ENCODE measurements at regions not wholly inside any gene's neighbourhood (a gene's known extent, or its start where the extent isn't known, plus 50 kb on each side); places are given as distances from the start of the nearest gene placed in this dataset.

DNA sequence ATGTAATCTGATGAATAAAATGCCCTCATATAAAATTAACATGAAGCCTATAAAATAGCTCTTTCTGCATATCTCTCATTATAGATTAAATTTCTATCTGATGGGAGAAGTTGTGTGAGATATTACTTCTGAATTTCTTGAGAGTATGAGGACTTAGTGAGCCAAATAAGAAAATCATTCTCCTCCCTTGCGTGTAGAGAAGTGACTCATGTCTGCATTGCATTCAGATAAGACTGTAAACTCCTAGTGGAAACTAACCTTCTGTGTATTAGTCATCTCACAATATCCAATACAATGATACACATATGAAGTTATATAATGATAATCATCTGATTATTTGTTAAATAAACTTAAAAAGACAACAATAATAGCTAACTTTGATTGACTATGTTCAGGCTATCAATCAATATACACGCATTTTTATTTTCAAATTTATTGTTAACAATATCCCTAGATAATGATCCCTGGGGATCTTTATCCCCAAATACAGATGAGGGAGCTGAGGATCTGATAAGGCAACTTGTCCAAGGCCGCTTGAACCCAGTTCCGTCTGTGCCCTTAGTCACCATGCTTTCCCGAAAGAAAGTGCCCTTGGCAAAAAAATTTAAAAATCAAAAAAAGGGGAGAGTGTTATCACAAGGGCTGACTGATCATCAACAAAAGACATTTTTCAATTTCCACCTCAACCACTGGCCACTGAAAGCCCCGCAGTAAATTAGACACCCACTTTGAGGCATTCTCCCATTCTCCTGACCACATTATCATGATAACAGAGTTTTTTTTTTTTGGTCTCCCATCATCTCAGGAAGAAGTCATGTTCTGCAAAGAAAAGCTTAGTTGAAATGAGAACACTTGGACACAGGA lies 189.2 kb upstream of the RASSF8 start:
- Mint-ChIP-seq H3K36me3 (ENCODE audit: insufficient read depth) (no peaks in the 10 kb centered on the region), H3K4me3 (ENCODE audit: low read depth) (no peak overlapping the region), H3K9me3 (ENCODE audit: low read depth) (no peaks in the 10 kb centered on the region), H3K27ac (no peak overlapping the region), H3K4me1 (ENCODE audit: low read depth) (no peaks in the 10 kb centered on the region), H3K27me3 (no peaks in the 10 kb centered on the region)
- no peak for DNase-seq (ENCODE audit: low spot score, unreplicated experiment)
- TF ChIP-seq, protein P1, sequence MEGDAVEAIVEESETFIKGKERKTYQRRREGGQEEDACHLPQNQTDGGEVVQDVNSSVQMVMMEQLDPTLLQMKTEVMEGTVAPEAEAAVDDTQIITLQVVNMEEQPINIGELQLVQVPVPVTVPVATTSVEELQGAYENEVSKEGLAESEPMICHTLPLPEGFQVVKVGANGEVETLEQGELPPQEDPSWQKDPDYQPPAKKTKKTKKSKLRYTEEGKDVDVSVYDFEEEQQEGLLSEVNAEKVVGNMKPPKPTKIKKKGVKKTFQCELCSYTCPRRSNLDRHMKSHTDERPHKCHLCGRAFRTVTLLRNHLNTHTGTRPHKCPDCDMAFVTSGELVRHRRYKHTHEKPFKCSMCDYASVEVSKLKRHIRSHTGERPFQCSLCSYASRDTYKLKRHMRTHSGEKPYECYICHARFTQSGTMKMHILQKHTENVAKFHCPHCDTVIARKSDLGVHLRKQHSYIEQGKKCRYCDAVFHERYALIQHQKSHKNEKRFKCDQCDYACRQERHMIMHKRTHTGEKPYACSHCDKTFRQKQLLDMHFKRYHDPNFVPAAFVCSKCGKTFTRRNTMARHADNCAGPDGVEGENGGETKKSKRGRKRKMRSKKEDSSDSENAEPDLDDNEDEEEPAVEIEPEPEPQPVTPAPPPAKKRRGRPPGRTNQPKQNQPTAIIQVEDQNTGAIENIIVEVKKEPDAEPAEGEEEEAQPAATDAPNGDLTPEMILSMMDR (IDR thresholded peaks at IDR 0.05; ENCODE audit: unreplicated experiment): no peak

DNA sequence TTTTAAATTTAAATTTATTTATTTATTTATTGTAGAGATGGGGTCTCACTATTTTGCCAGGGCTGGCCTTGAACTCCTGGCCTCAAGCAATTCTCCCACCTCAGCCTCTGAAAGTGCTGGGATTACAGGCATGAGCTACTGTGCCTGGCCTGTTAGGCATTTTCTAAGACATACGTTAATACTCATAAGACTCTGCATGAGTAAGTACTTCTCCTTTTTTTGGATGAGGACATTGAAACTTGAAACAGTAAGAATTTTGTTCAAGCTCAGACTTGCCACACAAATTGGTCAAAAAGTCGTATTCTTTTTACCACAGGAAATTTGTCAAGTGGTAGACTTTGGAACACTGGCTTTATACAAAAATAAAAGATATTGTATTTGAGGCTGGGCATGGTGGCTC lies 187.4 kb upstream of the RASSF8 start:
- Mint-ChIP-seq H3K36me3 (ENCODE audit: insufficient read depth) (no peaks in the 10 kb centered on the region), H3K9me3 (ENCODE audit: low read depth) (no peaks in the 10 kb centered on the region), H3K4me1 (ENCODE audit: low read depth) (peaks cover 2% of the 10 kb centered on the region), H3K27me3 (no peaks in the 10 kb centered on the region), H3K4me3 (ENCODE audit: low read depth) (no peak overlapping the region), H3K27ac (no peak overlapping the region)
- no peak for DNase-seq (ENCODE audit: low spot score, unreplicated experiment)
- TF ChIP-seq, protein P1 (IDR thresholded peaks at IDR 0.05; ENCODE audit: unreplicated experiment): no peak

DNA sequence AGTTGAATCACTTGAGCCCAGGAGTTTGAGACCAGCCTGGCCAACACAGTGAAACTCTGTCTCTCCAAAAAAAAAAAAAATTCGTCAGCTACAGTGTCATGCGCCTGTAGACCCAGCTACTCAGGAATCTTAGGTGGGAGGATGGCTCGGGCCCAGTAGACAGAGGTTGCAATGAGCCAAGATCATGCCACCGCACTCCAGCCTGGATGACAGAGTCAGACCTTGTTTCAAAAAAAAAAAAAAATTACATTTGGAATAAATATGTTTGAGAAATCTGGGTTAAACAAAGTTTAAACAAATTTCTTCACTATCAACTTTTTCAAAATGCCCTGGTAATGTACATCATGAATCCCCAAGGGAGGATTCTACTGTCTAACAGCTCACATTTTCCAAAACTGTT lies 187.0 kb upstream of the RASSF8 start:
- no peak for DNase-seq (ENCODE audit: low spot score, unreplicated experiment)
- Mint-ChIP-seq H3K36me3 (ENCODE audit: insufficient read depth) (no peaks in the 10 kb centered on the region), H3K27ac (no peak overlapping the region), H3K4me3 (ENCODE audit: low read depth) (no peak overlapping the region), H3K9me3 (ENCODE audit: low read depth) (no peaks in the 10 kb centered on the region), H3K27me3 (no peaks in the 10 kb centered on the region), H3K4me1 (ENCODE audit: low read depth) (peaks cover 2% of the 10 kb centered on the region)
- TF ChIP-seq, protein P1 (IDR thresholded peaks at IDR 0.05; ENCODE audit: unreplicated experiment): no peak

DNA sequence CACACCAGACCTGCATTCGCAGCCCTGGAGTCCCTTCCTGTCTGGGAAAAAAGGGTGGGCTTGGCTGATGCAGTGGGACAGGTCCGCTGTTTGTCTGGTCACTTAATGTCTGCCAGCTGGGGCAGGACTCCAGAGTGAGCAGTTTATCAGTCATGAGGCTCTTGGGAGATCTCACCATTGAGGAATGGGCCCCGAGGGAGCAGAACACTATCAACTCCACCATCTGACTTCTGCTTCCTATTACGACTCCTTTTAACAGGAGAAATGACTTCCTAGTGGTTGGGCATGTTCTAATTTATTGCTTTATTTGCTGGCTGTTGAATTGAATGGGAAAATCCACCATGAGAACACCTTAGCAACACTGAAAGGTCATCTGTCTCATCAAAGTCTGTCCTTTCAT lies 182.5 kb upstream of the RASSF8 start:
- TF ChIP-seq, protein P1 (IDR thresholded peaks at IDR 0.05; ENCODE audit: unreplicated experiment): no peak
- H3K27me3 Mint-ChIP-seq: no peaks in the 10 kb centered on the region
- no peaks in the 10 kb centered on the region for H3K9me3 Mint-ChIP-seq (ENCODE audit: low read depth)
- H3K4me3 Mint-ChIP-seq (ENCODE audit: low read depth): no peak overlapping the region
- no peak overlapping the region for H3K27ac Mint-ChIP-seq
- H3K36me3 Mint-ChIP-seq (ENCODE audit: insufficient read depth): no peaks in the 10 kb centered on the region
- DNase-seq (ENCODE audit: low spot score, unreplicated experiment): no peak
- H3K4me1 Mint-ChIP-seq (ENCODE audit: low read depth): peaks cover 2% of the 10 kb centered on the region

DNA sequence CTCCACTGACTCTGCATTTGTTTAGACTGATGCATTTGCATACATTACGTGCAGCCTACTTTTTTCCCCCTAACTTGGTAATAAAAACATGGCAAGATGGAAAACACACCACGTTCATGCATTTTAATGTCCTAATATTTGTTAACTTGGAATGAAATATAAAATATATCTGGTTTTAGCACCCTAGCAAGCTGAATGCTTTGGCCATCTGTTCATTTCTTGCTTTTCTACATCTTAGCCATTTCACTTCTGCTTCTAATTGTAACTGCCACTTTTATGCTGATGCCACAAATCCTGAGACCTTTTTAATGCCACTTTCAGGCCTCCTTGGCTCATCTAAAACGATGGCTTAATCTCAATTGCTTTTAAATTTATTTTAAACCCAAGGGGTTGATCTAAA lies 177.7 kb upstream of the RASSF8 start:
- Mint-ChIP-seq H3K9me3 (ENCODE audit: low read depth) (no peaks in the 10 kb centered on the region), H3K27me3 (no peaks in the 10 kb centered on the region), H3K4me3 (ENCODE audit: low read depth) (no peak overlapping the region), H3K36me3 (ENCODE audit: insufficient read depth) (no peaks in the 10 kb centered on the region), H3K4me1 (ENCODE audit: low read depth) (peaks cover 6% of the 10 kb centered on the region), H3K27ac (no peak overlapping the region)
- no peak for DNase-seq (ENCODE audit: low spot score, unreplicated experiment)
- TF ChIP-seq, protein P1 (IDR thresholded peaks at IDR 0.05; ENCODE audit: unreplicated experiment): no peak

Data from progenitor cell of endocrine pancreas (in vitro differentiated cells).